OCI-LY7 (cell line): ENCODE measurements at regions not wholly inside any gene's neighbourhood (a gene's known extent, or its start where the extent isn't known, plus 50 kb on each side); places are given as distances from the start of the nearest gene placed in this dataset.

Source experiments
- BruUV-seq: library from RNA; stranded (reverse); fragments of 400-500 nt; replicated peaks from 2 replicates; lab custom pipeline; 2021; lab: Mats Ljungman, UMichigan
- CTCF ChIA-PET: fragments of 300-600 bp; sonication (Branson Sonifier 250); formaldehyde crosslinking; loops from one replicate; lab custom pipeline; 2022; ENCODE audit warnings: antibody characterized with exemption; ENCODE audit not compliant: unreplicated experiment; lab: Charles Lee
- POLR2A ChIA-PET: fragments of 300-600 bp; sonication (Branson Sonifier 250); formaldehyde crosslinking; loops from one replicate; lab custom pipeline; 2022; ENCODE audit warnings: antibody characterized with exemption; lab: Charles Lee
- DNase-seq: peaks from one replicate; pipeline ENCODE4 v3.0.0-alpha.2; 2015; ENCODE audit warnings: low spot score
- H2AFZ ChIP-seq: fragments of 200-600 bp; sonication (generic), shearing (Covaris generic); 2 replicates; pipeline ENCODE4 v1.6.1; 2014; ENCODE audit warnings: mild to moderate bottlenecking, antibody characterized with exemption, low read length, moderate library complexity
- H3K27ac ChIP-seq: fragments of 200-600 bp; sonication (generic); 2 replicates; pipeline ENCODE4 v1.5.1; 2014; ENCODE audit warnings: mixed run types, low read depth, mild to moderate bottlenecking, moderate library complexity, low read length, inconsistent platforms; ENCODE audit not compliant: poor library complexity, severe bottlenecking
- H3K36me3 ChIP-seq: fragments of 200-600 bp; sonication (generic); 2 replicates; pipeline ENCODE4 v1.6.1; 2014; ENCODE audit warnings: mild to moderate bottlenecking, antibody characterized with exemption, low read length, moderate library complexity, mixed read lengths; ENCODE audit not compliant: insufficient read depth
- H3K4me1 ChIP-seq: fragments of 200-600 bp; sonication (generic); 2 replicates; pipeline ENCODE4 v1.5.1; 2014; ENCODE audit warnings: mild to moderate bottlenecking, low read length; ENCODE audit not compliant: insufficient read depth, poor library complexity, severe bottlenecking
- H3K4me2 ChIP-seq: fragments of 200-600 bp; sonication (generic); 2 replicates; pipeline ENCODE4 v1.6.1; 2014; ENCODE audit warnings: mild to moderate bottlenecking, low read length
- H3K4me3 ChIP-seq: fragments of 200-600 bp; sonication (generic); 2 replicates; pipeline ENCODE4 v1.5.1; 2014; ENCODE audit warnings: mild to moderate bottlenecking, low read depth, low read length; ENCODE audit not compliant: poor library complexity, severe bottlenecking
- H3K79me2 ChIP-seq: fragments of 200-600 bp; sonication (generic); 2 replicates; pipeline ENCODE4 v1.6.1; 2016; ENCODE audit warnings: low read depth, mild to moderate bottlenecking, low read length, moderate library complexity, mixed read lengths; ENCODE audit not compliant: insufficient read depth
- H3K9me2 ChIP-seq: fragments of 200-600 bp; sonication (generic); 2 replicates; pipeline ENCODE4 v1.6.1; 2016; ENCODE audit warnings: mild to moderate bottlenecking, low read length, mixed read lengths; ENCODE audit not compliant: insufficient read depth
- H3K9me3 ChIP-seq: fragments of 200-600 bp; sonication (generic); 2 replicates; pipeline ENCODE4 v1.6.1; 2014; ENCODE audit warnings: mild to moderate bottlenecking, mixed run types, low read length, mixed read lengths
- H4K20me1 ChIP-seq: fragments of 200-600 bp; sonication (generic); 2 replicates; pipeline ENCODE4 v1.6.1; 2014; ENCODE audit warnings: mild to moderate bottlenecking, antibody characterized with exemption, low read length, moderate library complexity, mixed read lengths; ENCODE audit not compliant: insufficient read depth
- EZH2phosphoT487 ChIP-seq: fragments of 200-600 bp; sonication (generic); IDR thresholded peaks from 2 replicates; pipeline ENCODE4 v1.6.1; 2018; ENCODE audit warnings: low read depth, borderline replicate concordance, mild to moderate bottlenecking, mixed run types, antibody characterized with exemption, low read length, moderate library complexity, mixed read lengths
- intact Hi-C: fragments of 100-400 bp; cut with micrococcal nuclease; formaldehyde crosslinking; loops from one replicate; pipeline ENCODE4 v1.10.0; 2022; ENCODE audit not compliant: unreplicated experiment
- TF ChIP-seq, protein P1 (sequence below): fragments of 200-600 bp; sonication (generic); conservative IDR thresholded peaks from 2 replicates; pipeline ENCODE4 v1.5.1; 2014; ENCODE audit warnings: mild to moderate bottlenecking, antibody characterized with exemption, low read length, moderate library complexity, mixed read lengths

DNA sequence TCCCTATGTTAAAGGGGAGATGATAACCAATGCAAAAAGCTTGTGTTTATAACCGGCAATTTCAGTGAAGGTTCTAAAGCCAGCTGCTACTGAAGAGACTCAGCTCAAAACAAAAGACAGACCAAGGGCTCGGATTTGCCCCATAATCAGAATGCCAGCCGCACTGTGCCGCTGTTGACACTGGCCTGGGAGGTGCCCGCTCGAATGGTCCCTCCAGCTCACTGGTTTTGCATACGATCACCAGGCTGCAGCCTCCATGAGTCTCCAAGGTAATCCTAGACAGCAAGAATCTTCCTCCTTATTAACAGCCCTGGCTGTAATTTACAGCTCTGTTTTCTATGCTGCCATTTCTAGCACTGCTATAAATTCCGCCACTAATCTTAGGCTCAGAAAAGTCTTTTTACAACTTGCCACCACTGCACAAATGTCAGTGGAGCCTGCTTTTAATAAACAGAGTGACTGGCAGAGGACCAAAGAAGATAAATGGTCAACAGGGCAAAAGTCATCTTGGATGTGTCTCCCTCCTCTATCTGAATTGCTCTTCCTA lies 155.7 kb upstream of the SH3BP4 start:
- no peak for TF ChIP-seq EZH2phosphoT487
- TF ChIP-seq, protein P1, sequence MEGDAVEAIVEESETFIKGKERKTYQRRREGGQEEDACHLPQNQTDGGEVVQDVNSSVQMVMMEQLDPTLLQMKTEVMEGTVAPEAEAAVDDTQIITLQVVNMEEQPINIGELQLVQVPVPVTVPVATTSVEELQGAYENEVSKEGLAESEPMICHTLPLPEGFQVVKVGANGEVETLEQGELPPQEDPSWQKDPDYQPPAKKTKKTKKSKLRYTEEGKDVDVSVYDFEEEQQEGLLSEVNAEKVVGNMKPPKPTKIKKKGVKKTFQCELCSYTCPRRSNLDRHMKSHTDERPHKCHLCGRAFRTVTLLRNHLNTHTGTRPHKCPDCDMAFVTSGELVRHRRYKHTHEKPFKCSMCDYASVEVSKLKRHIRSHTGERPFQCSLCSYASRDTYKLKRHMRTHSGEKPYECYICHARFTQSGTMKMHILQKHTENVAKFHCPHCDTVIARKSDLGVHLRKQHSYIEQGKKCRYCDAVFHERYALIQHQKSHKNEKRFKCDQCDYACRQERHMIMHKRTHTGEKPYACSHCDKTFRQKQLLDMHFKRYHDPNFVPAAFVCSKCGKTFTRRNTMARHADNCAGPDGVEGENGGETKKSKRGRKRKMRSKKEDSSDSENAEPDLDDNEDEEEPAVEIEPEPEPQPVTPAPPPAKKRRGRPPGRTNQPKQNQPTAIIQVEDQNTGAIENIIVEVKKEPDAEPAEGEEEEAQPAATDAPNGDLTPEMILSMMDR: no peak
- no peak overlapping the region for H2AFZ ChIP-seq
- BruUV-seq: no TSS peak
- no peaks in the 10 kb centered on the region for H3K79me2 ChIP-seq
- POLR2A ChIA-PET: no interaction called here
- H3K9me2 ChIP-seq: no peaks in the 10 kb centered on the region
- no peaks in the 10 kb centered on the region for H3K9me3 ChIP-seq
- no peaks in the 10 kb centered on the region for H3K4me1 ChIP-seq
- no peaks in the 10 kb centered on the region for H3K36me3 ChIP-seq
- H4K20me1 ChIP-seq: no peaks in the 10 kb centered on the region
- no peak for DNase-seq
- CTCF ChIA-PET: no interaction called here
- no peak overlapping the region for H3K27ac ChIP-seq
- H3K4me2 ChIP-seq: no peak overlapping the region
- intact Hi-C loops: no loop called here
- no peak overlapping the region for H3K4me3 ChIP-seq

DNA sequence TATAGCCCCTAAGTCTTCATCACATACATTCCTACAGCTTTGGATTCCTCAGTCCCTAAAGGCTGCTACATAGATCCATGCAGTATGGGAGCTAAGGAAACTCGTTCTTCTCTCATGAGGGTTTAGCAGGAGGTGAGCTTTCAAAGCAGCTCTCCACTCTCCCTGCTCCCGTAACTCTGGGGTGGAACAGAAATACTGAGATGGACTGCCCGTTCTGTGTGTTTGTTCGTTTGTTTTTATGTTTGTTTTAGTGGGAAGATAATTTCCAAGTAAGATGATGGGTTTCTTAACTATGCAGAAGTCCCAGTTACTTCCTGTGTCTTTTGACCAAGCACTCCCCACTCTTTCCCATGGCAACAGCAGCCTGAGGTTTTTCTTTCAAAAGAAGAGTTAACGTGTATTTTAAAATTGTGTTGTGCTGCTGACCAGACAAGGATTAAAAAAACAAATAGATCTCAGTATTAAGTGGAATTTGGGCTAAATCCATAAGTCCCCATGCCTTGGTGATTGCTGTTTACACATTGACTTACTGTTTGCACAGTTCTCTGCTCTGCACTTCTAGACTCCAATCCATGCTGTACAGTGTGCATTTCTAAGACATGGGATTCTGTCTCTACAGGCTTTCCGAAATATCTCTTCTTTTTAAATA lies 156.4 kb upstream of the SH3BP4 start:
- POLR2A ChIA-PET: no interaction called here
- no peak for DNase-seq
- H3K9me2 ChIP-seq: no peaks in the 10 kb centered on the region
- H3K79me2 ChIP-seq: no peaks in the 10 kb centered on the region
- H4K20me1 ChIP-seq: no peaks in the 10 kb centered on the region
- H3K4me2 ChIP-seq: no peak overlapping the region
- CTCF ChIA-PET: interaction anchor here (0.5 kb wide), 1 partner anchor 918 kb away, joined by 3 read pairs; no protein-coding TSS in a partner anchor
- no peak overlapping the region for H3K4me3 ChIP-seq
- TF ChIP-seq, protein P1: no peak
- TF ChIP-seq EZH2phosphoT487: no peak
- intact Hi-C loops: no loop called here
- H3K27ac ChIP-seq: no peak overlapping the region
- no TSS peak for BruUV-seq
- H3K36me3 ChIP-seq: no peaks in the 10 kb centered on the region
- no peak overlapping the region for H2AFZ ChIP-seq
- H3K9me3 ChIP-seq: no peaks in the 10 kb centered on the region
- no peaks in the 10 kb centered on the region for H3K4me1 ChIP-seq

DNA sequence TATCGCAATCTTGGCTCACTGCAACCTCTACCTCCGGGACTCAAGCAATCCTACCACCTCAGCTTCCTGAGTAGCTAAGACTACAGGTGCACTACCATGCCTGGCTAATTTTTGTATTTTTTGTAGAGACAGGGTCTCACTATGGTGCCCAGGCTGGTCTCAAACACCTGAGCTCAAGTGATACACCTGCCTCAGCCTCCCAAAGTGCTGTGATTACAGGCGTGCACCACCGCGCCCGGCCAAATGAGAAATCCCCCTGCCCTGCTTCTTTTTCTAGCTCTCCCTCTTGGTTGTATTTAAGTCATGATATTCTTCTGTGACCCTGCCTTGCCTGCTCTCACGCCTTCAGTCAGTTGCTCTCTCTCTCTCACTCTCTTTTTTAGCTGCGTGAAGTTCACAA lies 157.0 kb upstream of the SH3BP4 start:
- H3K36me3 ChIP-seq: no peaks in the 10 kb centered on the region
- no peaks in the 10 kb centered on the region for H3K9me2 ChIP-seq
- POLR2A ChIA-PET: no interaction called here
- intact Hi-C loops: no loop called here
- H4K20me1 ChIP-seq: no peaks in the 10 kb centered on the region
- no peak overlapping the region for H3K4me2 ChIP-seq
- H3K9me3 ChIP-seq: no peaks in the 10 kb centered on the region
- CTCF ChIA-PET: no interaction called here
- no peak overlapping the region for H3K4me3 ChIP-seq
- H3K4me1 ChIP-seq: no peaks in the 10 kb centered on the region
- TF ChIP-seq, protein P1: no peak
- no peak for TF ChIP-seq EZH2phosphoT487
- H2AFZ ChIP-seq: no peak overlapping the region
- BruUV-seq: no TSS peak
- DNase-seq: no peak
- H3K27ac ChIP-seq: no peak overlapping the region
- H3K79me2 ChIP-seq: no peaks in the 10 kb centered on the region
